GM21529 (cell line): ENCODE measurements at regions not wholly inside any gene's neighbourhood (a gene's known extent, or its start where the extent isn't known, plus 50 kb on each side); places are given as distances from the start of the nearest gene placed in this dataset.
"Not testable (repeated sequence)": the region's sequence is repeated elsewhere in the genome, so short reads cannot be mapped to it uniquely, and the experiment has no call there.

Experiments used
- ATAC-seq: cut with Tn5 transposase; IDR thresholded peaks from one replicate; pipeline ENCODE4 v1.9.1; 2021; ENCODE audit not compliant: unreplicated experiment

GRCh38 chr11:41519696-41520095, 60.2 kb upstream of the LRRC4C start:
- no peak for ATAC-seq

GRCh38 chr11:41522391-41522790, 62.9 kb upstream of the LRRC4C start:
- ATAC-seq: no peak

- ATAC-seq: no peak
Observed at GRCh38 chr11:41522899-41523672, 63.6 kb upstream of the LRRC4C start.

- no peak for ATAC-seq
Observed at GRCh38 chr11:41527530-41527929, 68.1 kb upstream of the LRRC4C start.

- no peak for ATAC-seq
Observed at GRCh38 chr11:41532413-41532812, 73.0 kb upstream of the LRRC4C start.

GRCh38 chr11:41533761-41534160, 74.3 kb upstream of the LRRC4C start:
- ATAC-seq: no peak

- no peak for ATAC-seq
Observed at GRCh38 chr11:41534391-41534790, 74.9 kb upstream of the LRRC4C start.

GRCh38 chr11:41534861-41535260, 75.4 kb upstream of the LRRC4C start:
- no peak for ATAC-seq

GRCh38 chr11:41536021-41536568, 76.6 kb upstream of the LRRC4C start:
- no peak for ATAC-seq

- not testable (repeated sequence) for ATAC-seq
Observed at GRCh38 chr11:41544902-41545301, 85.5 kb upstream of the LRRC4C start.

GRCh38 chr11:41578421-41579051, 119.1 kb upstream of the LRRC4C start:
- ATAC-seq: no peak

GRCh38 chr11:41579546-41579945, 120.1 kb upstream of the LRRC4C start:
- no peak for ATAC-seq

GRCh38 chr11:41609511-41609910, 150.1 kb upstream of the LRRC4C start:
- ATAC-seq: no peak

GRCh38 chr11:41612415-41612814, 153.0 kb upstream of the LRRC4C start:
- no peak for ATAC-seq

- ATAC-seq: no peak
Observed at GRCh38 chr11:41613326-41613725, 153.9 kb upstream of the LRRC4C start.

GRCh38 chr11:41622707-41623359, 163.4 kb upstream of the LRRC4C start:
- no peak for ATAC-seq

GRCh38 chr11:41659985-41660384, 200.5 kb upstream of the LRRC4C start:
- no peak for ATAC-seq

- ATAC-seq: no peak
Observed at GRCh38 chr11:41660585-41660984, 201.1 kb upstream of the LRRC4C start.

- no peak for ATAC-seq
Observed at GRCh38 chr11:41665441-41666360, 206.2 kb upstream of the LRRC4C start.

- no peak for ATAC-seq
Observed at GRCh38 chr11:41666951-41667653, 207.7 kb upstream of the LRRC4C start.
